Ovary (tissue), 3 donors: ENCODE measurements at regions not wholly inside any gene's neighbourhood (a gene's known extent, or its start where the extent isn't known, plus 50 kb on each side); places are given as distances from the start of the nearest gene placed in this dataset.

Experiments
- EP300 ChIP-seq: sonication (generic); formaldehyde crosslinking; IDR thresholded peaks from one replicate; pipeline ENCODE4 v1.6.1; 2017; ENCODE audit warnings: antibody characterized with exemption
- POLR2A ChIP-seq: fragments of 450-650 bp; IDR thresholded peaks from one replicate; pipeline ENCODE4 v1.6.1; 2017; ENCODE audit warnings: antibody characterized with exemption, mild to moderate bottlenecking, moderate library complexity
- TF ChIP-seq, protein P1 (sequence below), 3 donors: fragments of 450-650 bp in 2 of 3; fragments of 200-600 bp in 1 of 3; IDR thresholded peaks; one replicate each; pipeline versions ENCODE4 v1.5.1 to v1.8.0; 2016 to 2022; ENCODE audit warnings: antibody characterized with exemption in 3 of 3, mild to moderate bottlenecking in 1 of 3
- donor health status: DM: no; HTN: no; CAD: no.

DNA sequence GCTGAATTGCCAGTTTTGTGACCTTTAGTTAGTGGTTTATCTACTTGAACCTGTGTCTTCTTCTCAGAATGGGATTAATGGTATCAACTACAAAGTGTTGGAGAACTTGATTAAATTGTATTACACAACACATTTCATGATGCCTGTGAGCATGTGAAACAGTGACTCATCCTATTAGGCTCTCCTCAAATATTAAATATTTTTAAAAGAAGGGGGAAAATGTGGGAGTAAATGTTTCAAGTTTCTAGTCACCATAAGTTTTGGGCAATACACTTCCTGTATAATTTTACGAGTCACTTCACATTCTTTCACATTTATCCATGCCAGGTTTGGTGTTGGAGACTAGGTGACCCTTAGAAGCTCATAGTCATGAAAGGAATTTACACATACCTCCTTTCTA, 147.0 kb downstream of the HS3ST1 start:
- TF ChIP-seq, protein P1, sequence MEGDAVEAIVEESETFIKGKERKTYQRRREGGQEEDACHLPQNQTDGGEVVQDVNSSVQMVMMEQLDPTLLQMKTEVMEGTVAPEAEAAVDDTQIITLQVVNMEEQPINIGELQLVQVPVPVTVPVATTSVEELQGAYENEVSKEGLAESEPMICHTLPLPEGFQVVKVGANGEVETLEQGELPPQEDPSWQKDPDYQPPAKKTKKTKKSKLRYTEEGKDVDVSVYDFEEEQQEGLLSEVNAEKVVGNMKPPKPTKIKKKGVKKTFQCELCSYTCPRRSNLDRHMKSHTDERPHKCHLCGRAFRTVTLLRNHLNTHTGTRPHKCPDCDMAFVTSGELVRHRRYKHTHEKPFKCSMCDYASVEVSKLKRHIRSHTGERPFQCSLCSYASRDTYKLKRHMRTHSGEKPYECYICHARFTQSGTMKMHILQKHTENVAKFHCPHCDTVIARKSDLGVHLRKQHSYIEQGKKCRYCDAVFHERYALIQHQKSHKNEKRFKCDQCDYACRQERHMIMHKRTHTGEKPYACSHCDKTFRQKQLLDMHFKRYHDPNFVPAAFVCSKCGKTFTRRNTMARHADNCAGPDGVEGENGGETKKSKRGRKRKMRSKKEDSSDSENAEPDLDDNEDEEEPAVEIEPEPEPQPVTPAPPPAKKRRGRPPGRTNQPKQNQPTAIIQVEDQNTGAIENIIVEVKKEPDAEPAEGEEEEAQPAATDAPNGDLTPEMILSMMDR (IDR thresholded peaks at IDR 0.05) = no peak
- no peak for TF ChIP-seq EP300
- TF ChIP-seq POLR2A = no peak
